Fibroblast of lung (primary cell): ENCODE measurements at regions not wholly inside any gene's neighbourhood (a gene's known extent, or its start where the extent isn't known, plus 50 kb on each side); places are given as distances from the start of the nearest gene placed in this dataset.

Experiments
- CTCF ChIP-seq, 2 donors: IDR thresholded peaks in 1 of 2; conservative IDR thresholded peaks in 1 of 2; 1 replicate in 1 of 2; 2 replicates in 1 of 2; pipeline ENCODE4 v1.5.1; 2011 to 2012; ENCODE audit warnings: low read length in 2 of 2, control low read depth in 1 of 2, inconsistent platforms in 1 of 2, low read depth in 1 of 2, mild to moderate bottlenecking in 1 of 2
- EZH2 ChIP-seq: IDR thresholded peaks from 2 replicates; pipeline ENCODE4 v1.5.1; 2012; ENCODE audit warnings: low read length, control low read depth, mild to moderate bottlenecking; ENCODE audit errors: missing control alignments

- TF ChIP-seq CTCF (conservative IDR thresholded peaks at IDR 0.05 in 1 of 2, IDR thresholded peaks at IDR 0.05 in 1 of 2; ENCODE audit: low read depth in 1 of 2, low read length in 2 of 2) (no peak), EZH2 (no peak)
Measured at GRCh38 chr2:52861596-52861995, 906.0 kb upstream of the CHAC2 start.
